ENCODE measurements at regions not wholly inside any gene's neighbourhood (a gene's known extent, or its start where the extent isn't known, plus 50 kb on each side); places are given as distances from the start of the nearest gene placed in this dataset.

GRCh38 chr12:85698937-85699336, 137.3 kb downstream of the RASSF9 start:
- ChIA-PET CTCF (no interaction called here), POLR2A (interaction anchor here (0.6 kb wide), 1 partner anchor 187 kb away, joined by 3 read pairs; no protein-coding TSS in a partner anchor)
- H3K4me3 ChIP-seq (ENCODE audit: low read depth, low read length), result no peak overlapping the region

GRCh38 chr12:85708775-85709174, 127.4 kb downstream of the RASSF9 start:
- no peak overlapping the region for H3K4me3 ChIP-seq (ENCODE audit: low read depth, low read length)
- TF ChIP-seq, protein P1, sequence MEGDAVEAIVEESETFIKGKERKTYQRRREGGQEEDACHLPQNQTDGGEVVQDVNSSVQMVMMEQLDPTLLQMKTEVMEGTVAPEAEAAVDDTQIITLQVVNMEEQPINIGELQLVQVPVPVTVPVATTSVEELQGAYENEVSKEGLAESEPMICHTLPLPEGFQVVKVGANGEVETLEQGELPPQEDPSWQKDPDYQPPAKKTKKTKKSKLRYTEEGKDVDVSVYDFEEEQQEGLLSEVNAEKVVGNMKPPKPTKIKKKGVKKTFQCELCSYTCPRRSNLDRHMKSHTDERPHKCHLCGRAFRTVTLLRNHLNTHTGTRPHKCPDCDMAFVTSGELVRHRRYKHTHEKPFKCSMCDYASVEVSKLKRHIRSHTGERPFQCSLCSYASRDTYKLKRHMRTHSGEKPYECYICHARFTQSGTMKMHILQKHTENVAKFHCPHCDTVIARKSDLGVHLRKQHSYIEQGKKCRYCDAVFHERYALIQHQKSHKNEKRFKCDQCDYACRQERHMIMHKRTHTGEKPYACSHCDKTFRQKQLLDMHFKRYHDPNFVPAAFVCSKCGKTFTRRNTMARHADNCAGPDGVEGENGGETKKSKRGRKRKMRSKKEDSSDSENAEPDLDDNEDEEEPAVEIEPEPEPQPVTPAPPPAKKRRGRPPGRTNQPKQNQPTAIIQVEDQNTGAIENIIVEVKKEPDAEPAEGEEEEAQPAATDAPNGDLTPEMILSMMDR (IDR thresholded peaks at IDR 0.05; ENCODE audit: insufficient read depth, low read length, missing control alignments), result no peak
- CTCF ChIA-PET, result no interaction called here
- POLR2A ChIA-PET, result no interaction called here
- no peak for DNase-seq (ENCODE audit: low read depth, low spot score)

More at GRCh38 chr12:85698937-85699336, 137.3 kb downstream of the RASSF9 start:
- TF ChIP-seq, protein P1 (IDR thresholded peaks at IDR 0.05; ENCODE audit: insufficient read depth, low read length, missing control alignments), result no peak
- DNase-seq (ENCODE audit: low read depth, low spot score), result no peak

- no peak for DNase-seq (ENCODE audit: low read depth, low spot score)
- H3K4me3 ChIP-seq (ENCODE audit: low read depth, low read length), result no peak overlapping the region
- ChIA-PET POLR2A (no interaction called here), CTCF (no interaction called here)
- TF ChIP-seq, protein P1 (IDR thresholded peaks at IDR 0.05; ENCODE audit: insufficient read depth, low read length, missing control alignments), result no peak
Measured at GRCh38 chr12:85711735-85712390, 124.3 kb downstream of the RASSF9 start.

GRCh38 chr12:85713373-85713772, 122.8 kb downstream of the RASSF9 start:
- POLR2A ChIA-PET, result no interaction called here
- no peak overlapping the region for H3K4me3 ChIP-seq (ENCODE audit: low read depth, low read length)
- TF ChIP-seq, protein P1 (IDR thresholded peaks at IDR 0.05; ENCODE audit: insufficient read depth, low read length, missing control alignments), result no peak
- CTCF ChIA-PET, result no interaction called here
- DNase-seq (ENCODE audit: low read depth, low spot score), result no peak

GRCh38 chr12:85714425-85714824, 121.8 kb downstream of the RASSF9 start:
- CTCF ChIA-PET, result no interaction called here
- POLR2A ChIA-PET, result no interaction called here
- no peak overlapping the region for H3K4me3 ChIP-seq (ENCODE audit: low read depth, low read length)
- no peak for DNase-seq (ENCODE audit: low read depth, low spot score)
- TF ChIP-seq, protein P1 (IDR thresholded peaks at IDR 0.05; ENCODE audit: insufficient read depth, low read length, missing control alignments), result no peak

DNA sequence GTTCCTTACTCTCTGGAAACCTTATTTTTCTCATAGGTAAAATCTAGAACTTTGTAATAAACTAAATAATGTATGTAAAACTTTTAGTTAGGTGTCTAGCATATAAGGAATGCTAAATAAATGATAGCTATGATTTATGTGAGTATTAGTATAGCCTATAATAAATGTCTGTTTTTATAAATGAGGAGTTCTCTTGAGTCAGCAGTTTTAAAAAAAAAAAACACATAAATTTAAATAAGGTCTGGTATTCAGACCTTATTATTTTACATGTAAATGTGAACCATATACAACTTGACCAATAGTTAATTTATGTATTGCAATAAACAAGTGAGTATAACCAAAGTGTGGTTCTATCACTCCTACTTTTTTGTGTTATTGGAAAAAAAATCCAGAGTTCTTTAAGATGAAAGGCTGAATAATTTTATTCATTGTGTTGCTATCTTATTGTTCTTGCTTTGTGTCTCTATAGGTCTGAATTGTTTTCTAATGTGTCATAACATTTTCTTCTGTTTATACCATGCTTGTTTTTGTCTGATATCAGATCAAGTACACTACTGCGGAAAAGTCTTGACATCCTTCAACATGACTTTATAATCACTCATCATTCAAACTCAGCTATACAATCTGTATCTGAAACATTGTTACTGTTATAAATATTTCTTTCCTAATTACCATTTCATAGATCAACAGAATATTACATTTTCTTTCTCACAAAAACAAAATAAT, 115.7 kb downstream of the RASSF9 start:
- no peak overlapping the region for H3K4me3 ChIP-seq (ENCODE audit: low read depth, low read length)
- POLR2A ChIA-PET, result no interaction called here
- CTCF ChIA-PET, result no interaction called here
- TF ChIP-seq, protein P1 (IDR thresholded peaks at IDR 0.05; ENCODE audit: insufficient read depth, low read length, missing control alignments), result no peak
- DNase-seq (ENCODE audit: low read depth, low spot score), result no peak

Measured in AG04449 (cell line).